Spleen (tissue), 11 donors: ENCODE measurements at regions not wholly inside any gene's neighbourhood (a gene's known extent, or its start where the extent isn't known, plus 50 kb on each side); places are given as distances from the start of the nearest gene placed in this dataset.

ENCODE experiments used
- DNase-seq: peaks from one replicate; pipeline ENCODE4 v3.0.0-alpha.2; 2020
- H3K27ac ChIP-seq, 8 donors: fragments of 200-600 bp; sonication (generic) in 7 of 8; 1 replicate in 4 of 8; 2 replicates in 4 of 8; pipeline versions ENCODE4 v1.5.0 to v1.8.0; 2016 to 2021; ENCODE audit warnings: inconsistent platforms in 4 of 8, mild to moderate bottlenecking in 4 of 8, moderate library complexity in 1 of 8
- H3K27me3 ChIP-seq, 7 donors: fragments of 200-600 bp; sonication (generic) in 6 of 7; replicated peaks in 1 of 7; 1 replicate in 4 of 7; 2 replicates in 3 of 7; pipeline versions ENCODE4 v1.5.0 to v1.8.0; 2016 to 2021; ENCODE audit warnings: inconsistent platforms in 3 of 7, mild to moderate bottlenecking in 1 of 7
- H3K36me3 ChIP-seq, 6 donors: fragments of 200-600 bp; sonication (generic) in 5 of 6; 1 replicate in 4 of 6; 2 replicates in 2 of 6; pipeline versions ENCODE4 v1.5.0 to v1.8.0; 2016 to 2021; ENCODE audit warnings: inconsistent platforms in 2 of 6
- H3K4me1 ChIP-seq, 6 donors: fragments of 200-600 bp; sonication (generic) in 5 of 6; 1 replicate in 3 of 6; 2 replicates in 3 of 6; pipeline versions ENCODE4 v1.5.0 to v1.8.0; 2016 to 2021; ENCODE audit warnings: inconsistent platforms in 3 of 6
- H3K4me3 ChIP-seq, 8 donors: fragments of 200-600 bp; sonication (generic) in 7 of 8; 1 replicate in 4 of 8; 2 replicates in 4 of 8; pipeline versions ENCODE4 v1.5.0 to v1.8.0; 2016 to 2021; ENCODE audit warnings: inconsistent platforms in 4 of 8, mild to moderate bottlenecking in 4 of 8, moderate library complexity in 2 of 8
- H3K9me3 ChIP-seq, 8 donors: fragments of 200-600 bp; sonication (generic) in 7 of 8; 1 replicate in 4 of 8; 2 replicates in 4 of 8; pipeline versions ENCODE4 v1.5.0 to v1.8.0; 2016 to 2021; ENCODE audit warnings: inconsistent platforms in 4 of 8
- POLR2A ChIP-seq, 3 donors: fragments of 450-650 bp; IDR thresholded peaks; one replicate each; pipeline ENCODE4 v1.5.1; 2017; ENCODE audit warnings: antibody characterized with exemption in 3 of 3, mild to moderate bottlenecking in 1 of 3
- POLR2AphosphoS5 ChIP-seq, 3 donors: sonication (generic); formaldehyde crosslinking; IDR thresholded peaks; one replicate each; pipeline ENCODE4 v1.5.1; 2017; ENCODE audit warnings: antibody characterized with exemption in 3 of 3
- whole genome bisulfite sequencing, 5 donors: extraction: QIAGEN DNeasy Blood & Tissue Kit in 3 of 5; methylation state at CpG; one replicate each; pipeline versions ENCODE4 v1.1.5 to v1.1.7; 2013 to 2018; 5-methylcytosine and 5-hydroxymethylcytosine counted together
- intact Hi-C: fragments of 100-400 bp; cut with DNase I; formaldehyde crosslinking; loops from one replicate; pipeline ENCODE4 v1.15.0; 2023; ENCODE audit warnings: low total_unique reads
- TF ChIP-seq, protein P1 (sequence below), 11 experiments: fragments of 200-600 bp in 7 of 11; fragments of 450-650 bp in 4 of 11; sonication (generic) in 4 of 11; IDR thresholded peaks in 8 of 11; conservative IDR thresholded peaks in 3 of 11; 1 replicate in 7 of 11; 2 replicates in 4 of 11; pipeline versions ENCODE4 v1.4.0 to v1.8.0; 2016 to 2021; ENCODE audit warnings: antibody characterized with exemption in 11 of 11, inconsistent platforms in 4 of 11, mild to moderate bottlenecking in 1 of 11
- donor health status: healthy with polysubstance abuse.
- donor health status: DM: no; HTN: no; CAD: no; lungs with moderate emphysema.
- donor health status: DM: no; HTN: no; CAD: no.
- donor health status: Bipolar disorder and iron deficiency.
- donor health status: healthy.
- donor health status: DM: no; HTN: no; CAD: no.
- donor health status: DM: yes; HTN: yes; CAD: no.

DNA sequence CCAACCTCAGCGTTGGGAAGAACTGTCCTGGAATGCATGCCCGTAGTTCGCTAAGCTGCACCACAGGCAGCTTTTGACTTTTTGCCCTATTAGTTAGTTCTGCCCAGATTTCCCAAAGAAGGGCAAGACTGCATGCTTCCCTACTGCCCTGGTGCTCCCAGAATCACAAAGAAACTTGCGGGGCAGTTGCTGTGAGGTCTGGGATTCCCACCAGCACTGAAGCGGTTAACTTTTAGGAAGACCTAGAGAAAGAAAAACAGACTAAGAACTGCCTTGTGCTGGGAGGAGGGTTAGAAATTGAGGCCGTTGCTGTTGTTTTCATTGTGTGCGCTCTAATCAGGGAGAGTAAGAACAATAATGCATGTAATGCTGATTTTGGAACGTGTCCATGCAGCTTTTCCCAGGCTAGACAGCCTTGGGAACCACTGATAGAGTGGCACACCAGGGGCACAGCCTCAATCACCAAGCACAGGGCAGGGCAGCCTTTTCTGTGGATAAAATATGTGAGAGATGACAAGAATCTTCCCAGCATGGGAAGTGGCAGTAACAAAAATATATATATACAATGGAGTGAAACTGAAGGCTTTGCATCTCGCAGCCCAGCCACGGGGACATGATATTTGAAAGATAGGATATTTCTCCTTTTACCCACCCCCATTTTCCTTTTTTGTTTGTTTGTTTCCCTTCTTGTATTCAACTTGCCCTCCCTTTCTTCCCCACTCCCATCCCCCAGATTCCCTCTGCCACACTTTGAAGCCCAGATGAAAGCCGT, 137.7 kb upstream of the HEY2 start:
- H3K9me3 ChIP-seq, result peaks cover 0 to 5% (median 0%) of the 10 kb centered on the region in 8 donors
- peaks cover 0 to 11% (median 0%) of the 10 kb centered on the region in 7 donors for H3K27me3 ChIP-seq
- DNase-seq, result no peak
- intact Hi-C loops, result no loop called here
- H3K27ac ChIP-seq, result no peak overlapping the region
- no peaks in the 10 kb centered on the region for H3K4me1 ChIP-seq
- no peaks in the 10 kb centered on the region for H3K36me3 ChIP-seq
- TF ChIP-seq, protein P1, sequence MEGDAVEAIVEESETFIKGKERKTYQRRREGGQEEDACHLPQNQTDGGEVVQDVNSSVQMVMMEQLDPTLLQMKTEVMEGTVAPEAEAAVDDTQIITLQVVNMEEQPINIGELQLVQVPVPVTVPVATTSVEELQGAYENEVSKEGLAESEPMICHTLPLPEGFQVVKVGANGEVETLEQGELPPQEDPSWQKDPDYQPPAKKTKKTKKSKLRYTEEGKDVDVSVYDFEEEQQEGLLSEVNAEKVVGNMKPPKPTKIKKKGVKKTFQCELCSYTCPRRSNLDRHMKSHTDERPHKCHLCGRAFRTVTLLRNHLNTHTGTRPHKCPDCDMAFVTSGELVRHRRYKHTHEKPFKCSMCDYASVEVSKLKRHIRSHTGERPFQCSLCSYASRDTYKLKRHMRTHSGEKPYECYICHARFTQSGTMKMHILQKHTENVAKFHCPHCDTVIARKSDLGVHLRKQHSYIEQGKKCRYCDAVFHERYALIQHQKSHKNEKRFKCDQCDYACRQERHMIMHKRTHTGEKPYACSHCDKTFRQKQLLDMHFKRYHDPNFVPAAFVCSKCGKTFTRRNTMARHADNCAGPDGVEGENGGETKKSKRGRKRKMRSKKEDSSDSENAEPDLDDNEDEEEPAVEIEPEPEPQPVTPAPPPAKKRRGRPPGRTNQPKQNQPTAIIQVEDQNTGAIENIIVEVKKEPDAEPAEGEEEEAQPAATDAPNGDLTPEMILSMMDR (IDR thresholded peaks at IDR 0.05 in 8 of 11, conservative IDR thresholded peaks at IDR 0.05 in 3 of 11), result no peak
- no peak overlapping the region for H3K4me3 ChIP-seq
- WGBS, 5 donors, result 44 to 77% (median 71%) methylated on average over 11 of the region's 11 CpGs

DNA sequence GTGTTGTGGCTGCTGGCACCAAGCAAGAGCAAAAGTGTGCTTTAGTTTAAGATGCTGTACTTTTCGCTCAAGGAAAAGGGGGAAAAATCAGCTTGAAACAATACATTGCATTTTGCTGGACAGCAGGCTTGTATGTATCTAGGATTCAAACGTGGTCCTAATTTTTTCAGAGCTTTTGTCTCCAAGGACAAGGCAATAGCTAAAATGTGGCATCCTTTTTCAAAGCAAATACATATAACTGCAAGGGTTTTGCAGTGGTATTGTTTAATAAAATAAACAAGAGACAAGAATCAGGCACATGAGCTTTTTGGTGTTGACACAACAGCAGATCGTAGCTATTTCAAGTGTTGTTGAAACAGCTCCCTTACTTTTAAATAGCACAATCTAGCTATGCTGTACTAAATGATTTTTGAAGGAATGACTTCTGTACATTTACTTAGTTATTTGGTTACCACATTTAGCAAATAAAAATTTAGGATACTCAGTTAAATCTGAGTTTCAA, 137.0 kb upstream of the HEY2 start:
- peaks cover 0 to 11% (median 0%) of the 10 kb centered on the region in 7 donors for H3K27me3 ChIP-seq
- no peaks in the 10 kb centered on the region for H3K36me3 ChIP-seq
- no peaks in the 10 kb centered on the region for H3K4me1 ChIP-seq
- H3K27ac ChIP-seq, result no peak overlapping the region
- TF ChIP-seq POLR2A (IDR thresholded peaks at IDR 0.05) (no peak), POLR2AphosphoS5 (IDR thresholded peaks at IDR 0.05) (no peak)
- TF ChIP-seq, protein P1 (IDR thresholded peaks at IDR 0.05 in 8 of 11, conservative IDR thresholded peaks at IDR 0.05 in 3 of 11), result no peak
- H3K4me3 ChIP-seq, result no peak overlapping the region
- H3K9me3 ChIP-seq, result peaks cover 0 to 2% (median 0%) of the 10 kb centered on the region in 8 donors
- DNase-seq, result no peak
- 58 to 77% (median 70%) methylated on average over 3 of the region's 3 CpGs for WGBS, 5 donors
- intact Hi-C loops, result no loop called here

DNA sequence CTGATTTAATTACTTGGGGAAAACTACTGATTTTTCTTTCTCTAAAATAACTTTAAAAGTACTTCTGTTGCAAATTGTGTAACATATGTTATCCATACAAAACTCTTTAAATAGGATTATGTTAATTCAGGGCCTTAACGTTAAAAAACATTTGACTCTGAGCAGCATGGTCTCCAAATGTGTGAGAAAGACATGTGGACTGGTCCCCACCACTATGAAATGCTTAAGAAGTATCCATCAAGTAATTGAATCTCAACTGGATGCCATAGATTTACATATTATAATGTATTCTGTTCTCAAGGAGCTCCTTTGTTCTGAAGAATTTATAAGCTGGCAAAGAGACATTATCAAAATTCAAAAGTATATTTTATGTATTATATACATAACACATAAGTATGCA, 130.8 kb upstream of the HEY2 start:
- DNase-seq, result no peak
- intact Hi-C loops, result no loop called here
- Histone ChIP-seq H3K9me3 (no peaks in the 10 kb centered on the region), H3K36me3 (no peaks in the 10 kb centered on the region), H3K4me3 (no peak overlapping the region), H3K27ac (no peak overlapping the region), H3K27me3 (peaks cover 0 to 5% (median 0%) of the 10 kb centered on the region in 7 donors), H3K4me1 (no peaks in the 10 kb centered on the region)
- TF ChIP-seq POLR2A (IDR thresholded peaks at IDR 0.05), result no peak
- TF ChIP-seq POLR2AphosphoS5 (IDR thresholded peaks at IDR 0.05), result no peak
- TF ChIP-seq, protein P1 (IDR thresholded peaks at IDR 0.05 in 8 of 11, conservative IDR thresholded peaks at IDR 0.05 in 3 of 11), result no peak
- 64 to 79% (median 69%) methylated on average over 1 of the region's 1 CpG for WGBS, 5 donors

DNA sequence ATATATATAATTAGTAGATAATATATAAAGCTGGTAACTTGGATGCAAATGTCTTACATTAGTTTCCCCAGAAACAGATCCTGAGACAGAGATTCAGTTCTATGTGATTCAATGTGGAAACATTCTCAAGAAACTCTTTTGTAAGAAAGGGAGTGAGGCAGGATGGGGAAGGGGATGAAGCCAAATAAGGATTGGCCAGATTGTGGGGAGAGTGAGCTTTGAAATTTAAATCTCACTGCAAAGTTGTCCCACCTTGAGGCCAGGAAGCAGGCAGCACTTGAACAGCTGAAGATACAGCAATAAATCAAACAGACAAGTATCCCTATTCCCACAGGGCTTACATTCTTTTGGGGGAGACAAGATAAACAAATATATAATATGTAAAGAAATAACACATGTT, 126.3 kb upstream of the HEY2 start:
- Histone ChIP-seq H3K4me3 (no peak overlapping the region), H3K9me3 (no peaks in the 10 kb centered on the region), H3K4me1 (no peaks in the 10 kb centered on the region), H3K27me3 (no peaks in the 10 kb centered on the region), H3K27ac (no peak overlapping the region), H3K36me3 (no peaks in the 10 kb centered on the region)
- TF ChIP-seq POLR2A (IDR thresholded peaks at IDR 0.05) (no peak), POLR2AphosphoS5 (IDR thresholded peaks at IDR 0.05) (no peak)
- TF ChIP-seq, protein P1 (IDR thresholded peaks at IDR 0.05 in 8 of 11, conservative IDR thresholded peaks at IDR 0.05 in 3 of 11), result no peak
- intact Hi-C loops, result no loop called here
- DNase-seq, result no peak
